Tibial artery (tissue), 4 donors: ENCODE measurements at regions not wholly inside any gene's neighbourhood (a gene's known extent, or its start where the extent isn't known, plus 50 kb on each side); places are given as distances from the start of the nearest gene placed in this dataset.

Source experiments
- DNase-seq, 2 donors: peaks; one replicate each; pipeline ENCODE4 v3.0.0-alpha.2; 2019
- H3K27ac ChIP-seq, 2 donors: fragments of 200-600 bp; sonication (generic) in 1 of 2; 1 replicate in 1 of 2; 2 replicates in 1 of 2; pipeline ENCODE4 v1.5.1; 2018 to 2019; ENCODE audit warnings: mild to moderate bottlenecking in 1 of 2
- H3K27me3 ChIP-seq, 2 donors: fragments of 200-600 bp; sonication (generic) in 1 of 2; one replicate each; pipeline versions ENCODE4 v1.5.1 to v1.6.0; 2016 to 2019
- H3K36me3 ChIP-seq, 3 donors: fragments of 200-600 bp; sonication (generic) in 2 of 3; one replicate each; pipeline ENCODE4 v1.5.1; 2016 to 2019; ENCODE audit warnings: mild to moderate bottlenecking in 2 of 3
- H3K4me1 ChIP-seq, 4 donors: fragments of 200-600 bp; sonication (generic) in 2 of 4; 1 replicate in 3 of 4; 2 replicates in 1 of 4; pipeline ENCODE4 v1.5.1; 2016 to 2019
- H3K4me3 ChIP-seq, 2 donors: fragments of 200-600 bp; sonication (generic) in 1 of 2; 1 replicate in 1 of 2; 2 replicates in 1 of 2; pipeline ENCODE4 v1.5.1; 2018 to 2019; ENCODE audit warnings: mild to moderate bottlenecking in 2 of 2
- H3K9me3 ChIP-seq, 3 donors: fragments of 200-600 bp; sonication (generic) in 1 of 3; one replicate each; pipeline ENCODE4 v1.5.1; 2016 to 2019
- CTCF ChIP-seq, 2 experiments: fragments of 200-600 bp in 1 of 2; fragments of 450-650 bp in 1 of 2; IDR thresholded peaks; one replicate each; pipeline ENCODE4 v1.5.1; 2017 to 2019; ENCODE audit warnings: antibody characterized with exemption in 2 of 2, mild to moderate bottlenecking in 1 of 2, moderate library complexity in 1 of 2
- intact Hi-C: fragments of 100-400 bp; cut with DNase I; formaldehyde crosslinking; loops from one replicate; pipeline ENCODE4 v1.15.0; 2023; ENCODE audit warnings: low total_unique reads

- no peak for DNase-seq
- peaks cover 0 to 3% of the 10 kb centered on the region in 2 donors for H3K27me3 ChIP-seq
- no peaks in the 10 kb centered on the region for H3K9me3 ChIP-seq
- H3K4me3 ChIP-seq = no peak overlapping the region
- H3K36me3 ChIP-seq = no peaks in the 10 kb centered on the region
- peaks cover 0 to 4% (median 1%) of the 10 kb centered on the region in 4 donors for H3K4me1 ChIP-seq
- no peak for TF ChIP-seq CTCF (IDR thresholded peaks at IDR 0.05)
- intact Hi-C loops = no loop called here
- no peak overlapping the region for H3K27ac ChIP-seq
These were observed 187.1 kb downstream of the NRP2 start for GRCh38 chr2:205869439-205869838.

- H3K36me3 ChIP-seq = no peaks in the 10 kb centered on the region
- H3K4me3 ChIP-seq = no peak overlapping the region
- intact Hi-C loops = no loop called here
- no peak for DNase-seq
- H3K9me3 ChIP-seq = no peaks in the 10 kb centered on the region
- no peak overlapping the region for H3K27ac ChIP-seq
- H3K27me3 ChIP-seq = peaks cover 0 to 3% of the 10 kb centered on the region in 2 donors
- TF ChIP-seq CTCF (IDR thresholded peaks at IDR 0.05) = no peak
- H3K4me1 ChIP-seq = peaks cover 0 to 4% (median 1%) of the 10 kb centered on the region in 4 donors
These were observed 186.6 kb downstream of the NRP2 start for GRCh38 chr2:205868773-205869333.

- Histone ChIP-seq H3K4me3 (no peak overlapping the region), H3K4me1 (peaks cover 0 to 4% (median 1%) of the 10 kb centered on the region in 4 donors), H3K27me3 (peaks cover 0 to 3% of the 10 kb centered on the region in 2 donors), H3K36me3 (no peaks in the 10 kb centered on the region), H3K27ac (no peak overlapping the region), H3K9me3 (no peaks in the 10 kb centered on the region)
- no peak for TF ChIP-seq CTCF (IDR thresholded peaks at IDR 0.05)
- intact Hi-C loops = no loop called here
- DNase-seq = no peak
These were observed 185.8 kb downstream of the NRP2 start for GRCh38 chr2:205868053-205868452.

- H3K36me3 ChIP-seq = no peaks in the 10 kb centered on the region
- TF ChIP-seq CTCF (IDR thresholded peaks at IDR 0.05) = no peak
- intact Hi-C loops = no loop called here
- H3K27me3 ChIP-seq = peaks cover 0 to 3% of the 10 kb centered on the region in 2 donors
- no peak for DNase-seq
- no peak overlapping the region for H3K27ac ChIP-seq
- H3K4me3 ChIP-seq = no peak overlapping the region
- H3K9me3 ChIP-seq = no peaks in the 10 kb centered on the region
- peaks cover 0 to 4% (median 1%) of the 10 kb centered on the region in 4 donors for H3K4me1 ChIP-seq
These were observed 185.1 kb downstream of the NRP2 start for GRCh38 chr2:205867371-205867770.

GRCh38 chr2:205865905-205866441, 183.7 kb downstream of the NRP2 start:
- peaks cover 0 to 3% of the 10 kb centered on the region in 2 donors for H3K27me3 ChIP-seq
- no peak overlapping the region for H3K4me3 ChIP-seq
- no peaks in the 10 kb centered on the region for H3K36me3 ChIP-seq
- H3K27ac ChIP-seq = no peak overlapping the region
- intact Hi-C loops = no loop called here
- TF ChIP-seq CTCF (IDR thresholded peaks at IDR 0.05) = no peak
- H3K9me3 ChIP-seq = no peaks in the 10 kb centered on the region
- DNase-seq = no peak
- H3K4me1 ChIP-seq = peaks cover 0 to 4% (median 1%) of the 10 kb centered on the region in 4 donors
